Uterus (tissue), 2 donors: ENCODE measurements at regions not wholly inside any gene's neighbourhood (a gene's known extent, or its start where the extent isn't known, plus 50 kb on each side); places are given as distances from the start of the nearest gene placed in this dataset.

ENCODE experiments used
- CTCF ChIP-seq, 4 experiments: fragments of 200-600 bp in 2 of 4; fragments of 450-650 bp in 2 of 4; sonication (generic) in 2 of 4; IDR thresholded peaks; one replicate each; pipeline ENCODE4 v1.5.1; 2016 to 2019; ENCODE audit warnings: antibody characterized with exemption in 4 of 4, mild to moderate bottlenecking in 2 of 4, moderate library complexity in 1 of 4
- POLR2A ChIP-seq, 2 donors: fragments of 450-650 bp; IDR thresholded peaks; one replicate each; pipeline ENCODE4 v1.6.1; 2016; ENCODE audit warnings: antibody characterized with exemption in 2 of 2, mild to moderate bottlenecking in 1 of 2, moderate library complexity in 1 of 2

GRCh38 chr14:54317391-54317790 is 79.4 kb upstream of the CDKN3 start:
- TF ChIP-seq POLR2A (IDR thresholded peaks at IDR 0.05) (no peak), CTCF (IDR thresholded peaks at IDR 0.05) (no peak)
